ENCODE measurements at regions not wholly inside any gene's neighbourhood (a gene's known extent, or its start where the extent isn't known, plus 50 kb on each side); places are given as distances from the start of the nearest gene placed in this dataset.

DNA sequence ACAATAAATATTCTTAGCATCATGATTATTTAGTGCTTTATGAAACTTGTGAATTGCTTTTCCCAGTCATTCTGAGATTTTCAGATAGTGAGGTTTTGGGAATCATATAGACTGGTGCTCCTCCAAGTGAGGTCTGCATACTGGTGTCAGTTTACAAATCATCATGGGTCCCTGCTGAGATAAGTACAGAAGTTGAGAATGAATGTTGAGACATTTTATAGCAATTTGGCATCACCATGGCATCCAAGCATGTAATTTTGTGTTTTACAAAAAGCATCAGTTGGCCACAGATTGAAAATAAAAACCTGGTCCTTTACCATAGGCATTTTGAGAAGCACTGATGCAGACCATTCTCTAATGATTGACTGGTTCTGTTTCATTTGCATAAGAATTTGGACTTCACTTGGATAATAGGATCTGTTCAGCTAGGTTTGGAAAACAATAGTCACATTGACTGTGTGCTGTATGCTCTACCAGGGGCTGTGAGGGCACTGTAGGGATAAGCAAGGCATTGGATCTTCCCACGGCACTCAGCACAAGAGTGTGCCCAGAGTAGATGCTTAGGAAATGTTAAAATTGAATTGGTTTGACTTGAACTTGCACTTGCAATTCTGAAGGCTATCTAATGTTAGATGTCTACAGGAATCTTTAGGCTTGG, 79.0 kb upstream of the JUN start:
- DNase-seq (ENCODE audit: low read depth) = no peak

DNA sequence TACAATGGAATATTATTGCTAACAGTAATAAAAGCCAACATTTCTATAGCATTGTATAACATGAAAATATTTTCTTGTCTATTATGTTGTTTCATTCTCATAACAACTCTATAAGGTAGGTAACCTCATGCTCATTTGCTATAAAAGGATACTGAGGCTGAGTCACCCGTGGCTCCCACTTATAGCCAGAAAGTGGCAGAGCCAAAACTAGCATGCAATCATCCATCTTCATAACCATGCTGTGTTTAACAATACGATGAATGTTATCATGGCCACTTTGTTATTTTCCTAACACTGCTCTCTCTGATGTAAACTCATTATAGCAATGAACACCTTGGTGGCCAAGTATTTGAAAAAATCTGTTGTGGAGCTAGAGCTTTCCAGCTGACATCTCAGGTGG, 80.8 kb upstream of the JUN start:
- no peak for DNase-seq (ENCODE audit: low read depth)

DNA sequence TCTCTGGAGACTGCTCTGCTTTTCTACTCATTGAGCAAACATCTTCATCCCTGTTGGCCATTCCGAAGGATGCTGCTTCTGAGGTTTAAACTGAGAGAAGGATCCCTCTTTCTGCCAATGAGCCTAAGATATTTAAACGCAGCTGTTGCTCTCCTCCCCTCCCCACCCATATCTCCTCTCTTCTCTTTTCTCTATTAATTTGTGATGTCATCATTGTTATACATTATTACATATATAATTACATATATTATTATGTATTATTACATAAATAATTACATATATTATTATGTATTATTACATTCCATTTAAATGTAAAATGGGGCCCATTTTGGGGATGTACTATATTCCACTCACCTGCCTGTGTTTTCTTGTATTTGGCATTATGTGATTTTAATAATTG, 82.7 kb upstream of the JUN start:
- DNase-seq (ENCODE audit: low read depth) = no peak

DNA sequence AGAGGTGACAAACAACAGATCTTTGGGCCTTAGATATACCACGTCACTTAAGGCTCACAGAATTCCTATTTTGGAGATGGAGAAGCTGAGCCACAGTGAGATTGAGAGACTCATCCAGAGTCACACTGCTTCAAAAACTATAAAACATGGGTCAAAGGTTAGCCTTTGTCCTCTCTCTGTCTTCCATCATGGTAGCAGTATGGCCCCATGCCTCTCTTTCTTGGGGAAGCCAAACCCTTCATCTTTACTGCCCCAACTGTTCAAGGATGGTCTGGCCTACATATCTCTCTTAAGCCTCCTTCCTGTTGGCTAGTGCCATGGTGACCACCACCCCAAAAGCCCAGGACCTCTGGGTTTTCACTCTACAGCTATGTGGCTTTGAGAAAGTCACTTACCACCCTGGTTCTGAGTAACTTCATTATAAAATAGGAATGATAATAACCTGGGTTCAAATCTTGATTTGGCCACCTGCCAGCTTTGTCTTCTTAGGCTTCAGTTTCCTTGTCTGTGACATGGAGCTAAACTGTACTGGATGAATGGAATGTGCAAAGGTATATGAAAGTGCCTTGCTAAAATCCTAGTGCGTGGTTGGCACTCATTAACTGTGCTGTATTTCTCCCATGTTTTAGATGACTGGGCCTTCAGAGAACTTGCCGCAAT, 85.9 kb upstream of the JUN start:
- DNase-seq (ENCODE audit: low read depth) = no peak

DNA sequence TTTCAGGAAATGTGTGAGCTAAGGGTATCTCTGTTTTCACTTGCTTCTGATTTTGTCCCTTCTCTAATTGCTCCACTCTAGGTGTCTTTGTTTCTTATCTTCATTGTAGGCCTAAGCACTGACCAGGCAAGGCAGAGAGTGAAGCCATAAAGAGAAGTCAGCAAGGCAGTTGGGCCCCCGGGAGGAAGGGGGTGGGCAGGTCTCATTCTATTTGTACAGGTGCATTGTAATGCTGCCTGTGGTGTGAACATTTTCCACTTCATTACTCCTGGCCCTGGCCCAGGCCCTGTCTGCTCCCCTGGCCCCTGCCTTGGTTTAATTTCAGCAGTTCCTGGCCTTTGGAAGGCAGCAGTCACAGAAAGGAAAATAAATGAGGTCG, 86.4 kb upstream of the JUN start:
- no peak for DNase-seq (ENCODE audit: low read depth)

DNA sequence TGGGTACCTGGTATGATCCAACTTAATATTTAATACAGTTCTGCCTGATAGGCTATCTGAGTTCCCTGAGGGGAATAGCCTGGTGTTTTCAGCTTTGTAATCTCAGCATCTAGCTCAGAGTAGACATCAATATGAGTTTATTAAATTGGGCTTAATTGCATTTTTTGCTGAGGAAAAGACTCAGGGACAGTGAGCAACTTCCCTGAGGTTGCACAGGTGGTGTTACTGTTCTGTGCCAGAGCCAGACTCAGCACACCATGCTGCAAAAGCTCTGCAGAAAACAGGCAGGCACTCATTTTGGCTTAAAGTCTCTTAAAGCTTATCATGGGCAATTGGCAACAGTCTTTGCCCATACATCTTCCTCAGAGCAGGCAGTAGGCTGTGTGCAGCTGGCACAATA, 90.5 kb upstream of the JUN start:
- DNase-seq (ENCODE audit: low read depth) = no peak

DNA sequence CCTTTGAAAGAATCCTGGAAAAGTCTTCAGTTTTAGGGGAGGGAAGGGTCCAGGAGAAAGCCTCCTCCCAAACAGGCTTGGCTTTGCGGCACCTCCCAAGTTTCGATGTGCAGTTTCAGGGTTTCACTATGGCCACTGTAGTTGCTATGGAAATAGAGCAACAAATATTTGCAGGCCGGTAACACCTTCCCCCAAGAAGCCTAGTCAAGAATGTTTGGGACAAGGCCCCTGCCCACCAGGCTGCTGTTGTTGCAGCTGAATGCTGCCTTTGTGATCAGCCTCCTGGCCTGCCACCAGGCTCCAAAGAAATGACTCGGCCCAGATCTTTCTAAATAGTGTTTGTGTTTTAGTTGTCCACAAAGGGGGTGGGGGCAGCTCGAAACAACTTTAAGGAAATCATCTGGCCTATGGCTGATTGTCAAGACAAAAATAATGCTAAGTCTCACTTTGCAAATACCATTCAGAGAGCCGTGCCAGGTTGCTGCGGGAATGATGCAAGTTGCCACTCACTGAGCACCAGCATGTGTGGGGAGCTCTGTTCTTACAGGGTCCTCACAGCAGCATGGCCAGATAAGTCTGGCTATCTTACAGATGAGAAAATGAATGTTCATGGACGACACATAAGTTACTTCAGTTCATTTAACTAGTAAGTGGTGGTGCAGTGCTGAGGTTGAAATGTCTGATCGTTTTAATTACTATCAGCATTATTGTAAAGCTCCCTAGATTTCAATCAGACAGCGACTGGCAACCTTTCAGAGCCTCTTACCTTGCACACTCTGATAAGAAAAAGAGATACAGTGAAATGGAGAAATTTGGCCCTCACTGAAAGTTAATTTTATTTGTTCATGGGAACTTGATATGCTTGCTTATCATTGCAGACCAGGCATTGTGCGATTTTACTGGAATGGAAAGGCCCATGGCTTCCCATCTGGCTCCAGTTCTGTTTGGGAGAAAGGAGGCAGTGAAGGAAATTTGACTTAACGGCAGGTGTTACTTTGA, 91.2 kb upstream of the JUN start:
- no peak for DNase-seq (ENCODE audit: low read depth)

DNA sequence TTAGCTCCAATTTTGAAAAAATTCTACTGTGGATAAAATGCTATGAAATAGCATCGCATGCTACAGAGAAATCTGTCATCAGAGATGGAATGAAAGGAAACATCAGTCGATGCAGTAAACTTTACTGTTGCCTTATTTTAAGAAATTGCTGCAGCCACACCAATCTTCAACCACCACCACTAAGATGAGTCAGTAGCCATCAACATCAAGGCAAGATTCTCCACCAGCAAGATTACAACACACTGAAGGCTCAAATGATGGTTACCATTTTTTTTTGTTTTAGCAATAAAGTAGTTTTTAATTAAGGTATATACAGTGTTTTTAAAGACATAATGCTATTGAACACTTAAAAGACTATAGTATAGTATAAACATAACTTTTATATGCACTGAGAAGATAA, 95.6 kb upstream of the JUN start:
- DNase-seq (ENCODE audit: low read depth) = no peak

DNA sequence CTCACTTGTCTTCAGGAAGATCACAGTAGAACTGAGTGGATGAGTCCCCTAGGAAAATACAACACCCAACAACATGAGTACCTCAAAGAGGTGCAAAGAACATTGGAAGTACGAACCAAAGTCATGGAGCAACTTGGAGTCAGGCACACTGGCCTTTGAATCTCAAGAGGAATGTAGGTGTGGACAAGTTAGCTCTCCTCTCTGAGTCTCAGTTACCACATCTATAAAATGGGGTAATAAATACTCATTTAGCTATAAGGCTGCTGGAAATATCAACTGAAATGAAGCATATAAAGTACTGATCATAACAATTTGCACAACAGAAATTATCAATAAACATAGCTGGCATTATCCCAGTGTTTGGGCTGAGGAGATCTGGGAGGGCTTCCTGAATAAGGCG, 96.7 kb upstream of the JUN start:
- DNase-seq (ENCODE audit: low read depth) = no peak

DNA sequence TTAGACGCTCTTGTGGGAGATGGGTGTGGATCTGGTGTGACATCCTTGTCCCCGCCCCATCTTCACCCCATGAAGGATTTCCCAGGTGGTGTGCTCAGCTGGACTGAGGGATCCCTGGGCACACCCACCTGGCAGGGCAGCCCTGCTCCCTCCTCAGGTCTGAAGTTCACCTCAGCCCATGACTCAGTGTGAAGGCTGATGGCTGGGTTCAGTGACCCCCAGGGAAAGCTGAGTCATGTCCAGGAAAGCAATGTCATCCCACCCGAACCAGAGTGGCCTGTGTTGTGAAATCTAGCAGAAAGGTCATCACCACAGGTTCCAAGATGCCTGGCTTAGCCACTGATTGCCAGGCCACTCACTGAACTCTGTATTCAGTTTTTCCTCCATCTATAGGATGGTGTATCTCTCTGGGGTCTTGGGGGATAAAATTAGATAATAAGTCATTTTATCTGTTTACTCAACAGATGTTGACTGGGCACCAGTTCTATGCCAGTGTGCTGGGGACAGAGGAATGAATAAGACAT, 97.7 kb upstream of the JUN start:
- DNase-seq (ENCODE audit: low read depth) = no peak

DNA sequence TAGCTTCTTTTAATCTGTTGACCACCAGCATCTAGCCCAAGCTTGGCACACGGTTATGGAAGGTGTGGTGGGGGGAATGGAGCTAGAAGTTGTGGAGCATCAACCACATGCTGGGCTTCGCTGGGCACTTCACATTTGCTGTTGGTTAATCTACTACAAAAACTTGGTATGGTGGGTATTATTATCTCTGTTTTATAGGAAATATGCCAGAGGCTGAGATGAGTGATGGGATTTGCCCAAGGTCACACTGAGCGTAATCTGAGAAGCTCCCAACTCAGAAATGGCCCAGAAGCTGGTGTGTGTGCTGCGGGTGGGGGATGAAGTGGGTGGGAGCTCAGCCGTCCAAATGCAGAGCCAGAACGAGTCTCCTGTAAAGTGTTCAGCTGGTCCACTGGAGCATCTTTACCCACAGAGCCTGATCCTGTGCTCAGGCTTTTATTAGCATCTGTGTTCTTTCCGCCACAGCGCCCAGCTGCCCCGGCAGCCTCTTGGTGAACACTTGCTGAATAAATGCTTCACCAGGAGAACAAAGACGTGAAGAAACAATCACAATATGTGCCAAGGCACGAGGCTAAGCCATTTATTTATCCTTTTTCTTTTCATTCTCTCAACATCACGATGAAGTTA, 98.6 kb upstream of the JUN start:
- no peak for DNase-seq (ENCODE audit: low read depth)

DNA sequence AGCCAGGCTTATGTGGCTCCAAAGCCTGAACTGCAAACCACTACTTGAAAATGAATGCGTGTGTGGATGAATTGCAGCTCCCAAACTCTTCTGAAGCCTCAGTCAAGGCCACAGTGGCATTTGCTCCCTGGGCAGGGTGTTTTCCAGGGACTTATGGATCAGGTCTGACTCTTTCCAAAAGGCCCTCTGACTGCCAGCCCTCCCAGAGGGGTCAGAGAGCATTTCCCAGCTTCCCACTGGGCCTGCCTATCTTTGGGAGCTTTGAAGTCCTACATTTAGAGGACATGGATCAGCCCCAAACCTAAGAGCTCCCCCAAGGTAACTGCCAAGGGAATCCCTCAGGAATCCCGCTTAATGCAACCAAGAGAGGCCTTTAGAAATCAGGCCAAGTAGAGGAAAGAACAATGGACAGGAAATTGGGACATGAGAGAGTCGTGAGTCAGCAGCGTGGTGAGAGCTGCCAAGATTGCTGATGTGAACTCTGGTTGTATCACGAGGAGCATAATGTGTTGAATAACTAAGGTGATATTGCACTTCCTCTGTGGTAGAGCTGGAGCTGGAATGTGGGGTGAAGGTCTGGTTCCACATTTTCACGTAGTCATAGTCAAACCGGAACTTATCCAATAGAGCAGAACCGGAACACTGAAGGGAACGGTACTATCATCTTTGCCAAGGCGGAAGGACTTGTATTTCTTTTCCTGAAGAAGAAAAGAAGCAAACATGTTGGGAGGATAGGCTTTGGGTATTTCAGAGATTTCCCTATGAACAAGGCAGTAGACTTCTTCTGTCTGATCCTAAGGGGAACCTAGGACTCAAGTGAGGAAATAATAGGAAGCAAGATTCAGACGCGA, 99.4 kb upstream of the JUN start:
- no peak for DNase-seq (ENCODE audit: low read depth)

DNA sequence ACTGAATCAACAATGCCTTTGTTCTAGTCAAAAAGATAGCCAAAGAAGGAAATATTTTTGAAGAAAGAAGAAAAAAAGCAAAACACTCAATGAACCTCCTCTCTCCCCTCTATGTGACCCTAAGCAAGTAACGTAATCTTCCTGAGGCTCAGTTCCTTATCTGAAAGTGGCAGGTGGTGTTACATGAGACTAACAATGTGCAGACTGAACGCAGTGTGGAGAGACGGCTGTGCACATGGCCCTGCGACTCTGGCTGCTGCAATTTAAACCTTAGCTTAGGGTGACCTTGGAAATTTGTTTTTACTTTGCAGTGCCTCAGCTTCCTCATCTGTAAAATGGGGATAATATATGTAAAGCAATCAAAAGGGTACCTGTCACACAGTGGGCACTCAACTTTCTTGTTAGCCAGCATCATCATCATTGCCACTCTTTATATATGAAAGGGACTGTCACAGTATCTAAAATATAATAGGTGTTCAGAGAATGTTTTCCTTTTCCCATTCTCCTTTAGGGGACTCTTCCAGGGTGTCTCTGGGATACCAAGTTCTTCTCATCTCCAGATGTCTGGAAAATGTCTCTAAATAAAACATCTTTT, 100.1 kb upstream of the JUN start:
- DNase-seq (ENCODE audit: low read depth) = no peak

DNA sequence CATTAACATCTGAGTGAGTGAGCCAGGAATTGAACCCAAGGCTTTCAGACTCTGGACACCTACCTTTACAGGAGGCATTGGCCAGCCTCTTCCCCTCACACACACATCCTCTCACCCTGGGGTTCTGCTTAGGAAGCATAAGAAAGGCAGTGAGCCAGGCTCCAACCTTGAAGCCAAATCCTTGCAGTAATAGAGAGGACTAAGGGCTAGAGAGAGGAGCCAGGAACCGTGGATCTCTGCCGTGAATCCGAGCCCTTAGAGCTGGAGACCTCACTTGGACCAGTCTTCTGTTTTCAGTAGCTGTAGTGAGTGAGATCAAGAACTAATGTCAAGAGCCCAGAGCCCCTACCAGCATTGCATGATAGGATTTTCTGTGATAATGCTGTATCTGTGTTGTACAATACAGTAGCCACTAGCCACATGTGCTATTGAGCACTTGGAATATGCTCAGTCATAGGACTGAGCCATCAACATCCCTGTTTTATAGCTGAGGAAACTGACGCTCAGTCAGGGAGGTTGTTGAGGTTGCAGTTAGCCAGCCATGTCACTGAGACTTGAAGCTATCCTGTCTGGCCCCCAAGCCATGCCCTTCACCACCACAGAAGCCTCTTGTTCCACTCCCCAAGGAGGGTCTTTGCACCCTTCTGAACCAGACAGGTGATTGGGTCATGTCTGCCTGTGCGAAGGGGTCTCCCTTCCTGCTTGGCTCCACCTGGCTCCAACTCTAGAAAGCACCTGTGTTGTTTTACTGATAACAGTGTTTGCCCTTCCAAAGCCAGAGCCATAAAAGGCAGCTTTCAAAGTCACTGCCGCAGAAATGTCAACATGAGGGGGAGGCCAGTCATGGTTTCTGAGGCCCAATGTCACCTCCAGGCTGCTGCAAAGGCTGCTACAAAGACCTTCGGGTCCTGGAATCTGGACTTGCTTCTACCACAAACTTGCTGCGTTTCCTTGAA, 101.1 kb upstream of the JUN start:
- DNase-seq (ENCODE audit: low read depth) = no peak

DNA sequence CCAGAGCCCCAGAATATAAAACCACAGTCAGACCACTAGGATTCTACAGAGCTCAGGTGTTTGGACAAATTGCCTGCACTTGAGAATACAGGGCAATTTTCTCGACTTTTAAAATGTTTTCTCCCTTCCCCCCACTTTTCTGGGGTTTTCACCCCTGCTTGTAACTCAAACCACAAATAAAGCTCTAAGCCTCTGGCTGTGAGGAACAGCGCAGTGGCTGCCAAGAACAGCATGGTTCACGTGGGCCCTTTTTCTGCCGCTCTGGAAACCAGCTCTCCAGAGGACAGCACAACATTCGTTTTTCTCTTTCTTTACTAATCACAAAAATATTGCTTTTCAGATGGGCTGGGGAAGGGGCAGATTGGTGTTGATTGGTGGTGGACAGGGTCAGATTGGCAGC, 102.2 kb upstream of the JUN start:
- DNase-seq (ENCODE audit: low read depth) = no peak

DNA sequence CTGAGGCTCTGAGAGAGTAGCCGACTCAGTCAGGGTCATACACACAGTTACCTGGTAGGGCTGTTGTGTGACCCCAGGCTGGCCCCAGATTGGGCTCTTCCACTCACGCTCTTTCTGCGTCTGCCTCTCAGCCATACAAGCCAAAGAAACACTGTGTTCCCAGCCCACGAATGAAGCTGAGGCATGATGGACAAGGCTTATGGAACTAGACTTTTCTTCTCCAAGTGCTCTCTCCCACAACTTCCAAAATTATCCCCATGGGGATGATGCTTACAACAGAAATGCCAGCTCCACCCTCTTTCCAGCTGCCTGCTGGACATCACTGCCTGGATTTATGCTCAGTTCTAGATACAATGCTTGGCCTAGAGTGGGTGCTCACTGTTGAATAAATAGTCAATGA, 102.8 kb upstream of the JUN start:
- DNase-seq (ENCODE audit: low read depth) = no peak

DNA sequence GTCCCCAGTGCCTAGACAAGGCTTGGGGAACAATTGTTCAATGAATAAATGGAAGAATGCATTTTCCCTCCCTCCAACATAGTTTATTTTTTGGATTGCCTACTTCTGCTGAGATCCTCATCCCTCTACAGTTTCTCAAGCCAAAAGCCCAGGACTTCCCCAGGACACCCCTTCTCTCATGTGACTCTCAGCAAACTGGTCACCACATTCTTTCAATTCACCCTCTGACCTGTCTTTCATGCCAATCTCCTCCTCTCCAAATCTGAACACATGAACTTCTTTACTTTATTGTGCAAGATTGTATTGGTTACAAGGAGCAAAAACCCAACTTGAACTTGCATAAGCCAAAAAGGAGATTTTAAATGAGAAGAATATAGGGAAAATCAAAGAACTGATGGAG, 103.2 kb upstream of the JUN start:
- no peak for DNase-seq (ENCODE audit: low read depth)

DNA sequence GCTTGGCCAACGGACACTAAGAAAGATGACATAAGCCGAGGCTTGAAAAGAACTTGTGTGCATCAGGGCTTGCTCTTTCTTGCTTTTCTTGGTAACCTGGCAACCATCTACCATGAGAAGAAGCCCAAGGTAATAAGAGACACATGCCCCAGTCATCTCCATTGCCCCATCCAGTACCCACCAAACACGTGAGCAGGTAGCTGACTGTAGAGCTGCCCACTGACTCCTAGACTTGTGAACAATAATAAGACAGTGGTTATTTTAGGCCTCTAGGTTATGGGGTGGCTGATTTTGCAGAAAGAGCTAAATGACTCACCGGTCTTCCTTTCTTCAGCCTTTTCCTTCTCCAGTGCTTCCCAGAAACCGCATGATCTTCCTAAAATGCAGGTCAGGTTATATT, 105.0 kb upstream of the JUN start:
- no peak for DNase-seq (ENCODE audit: low read depth)

DNA sequence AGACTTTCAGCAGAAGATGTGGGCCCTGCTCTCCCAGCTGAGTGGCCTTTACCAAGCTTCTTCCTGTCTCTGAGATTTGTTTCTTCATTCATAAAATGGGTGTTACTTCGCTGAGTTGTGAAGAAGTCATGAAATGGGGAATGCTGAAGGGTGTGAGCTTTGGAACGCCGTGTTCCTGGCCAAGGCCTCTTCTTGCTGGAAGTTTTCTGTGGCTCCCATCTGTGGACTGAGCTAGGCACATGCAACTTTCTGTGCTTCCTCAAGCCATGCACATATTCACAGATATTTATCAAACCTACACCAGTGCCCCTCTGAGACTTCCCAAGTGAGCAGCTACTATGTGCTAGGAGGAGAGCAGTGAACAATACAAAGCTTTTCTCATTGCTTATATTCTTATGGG, 106.3 kb upstream of the JUN start:
- no peak for DNase-seq (ENCODE audit: low read depth)

DNA sequence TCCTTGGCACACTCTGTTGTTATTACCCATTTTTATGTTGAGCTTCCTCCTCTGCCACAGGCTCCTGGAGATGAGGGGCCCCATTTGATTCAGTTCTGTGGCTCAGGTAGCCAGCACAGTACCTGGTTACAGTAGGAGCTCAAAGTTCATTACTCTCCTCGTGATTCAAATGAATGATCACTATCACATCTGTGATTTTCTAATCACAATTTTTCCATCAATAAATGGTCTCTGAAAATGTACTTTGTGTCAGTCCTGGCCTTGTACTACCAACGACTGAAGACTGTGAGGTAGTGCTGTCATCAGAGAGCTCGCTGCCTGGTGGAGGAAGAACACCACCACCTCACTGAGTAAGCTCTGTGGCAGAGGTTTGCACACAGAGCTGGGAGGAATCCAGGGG, 106.8 kb upstream of the JUN start:
- DNase-seq (ENCODE audit: low read depth) = no peak
